ACC112 (cell line): ENCODE measurements at regions not wholly inside any gene's neighbourhood (a gene's known extent, or its start where the extent isn't known, plus 50 kb on each side); places are given as distances from the start of the nearest gene placed in this dataset.

Source experiments
- H2AFZ ChIP-seq: fragments of 200-600 bp; sonication (generic); one replicate; pipeline ENCODE4 v1.6.0; 2017; ENCODE audit warnings: antibody characterized with exemption, low read length; ENCODE audit not compliant: unreplicated experiment
- H3K27ac ChIP-seq: fragments of 200-600 bp; sonication (generic); 2 replicates; pipeline ENCODE4 v1.5.1; 2014; ENCODE audit warnings: low read depth, mild to moderate bottlenecking, antibody characterized with exemption, low read length, moderate library complexity
- H3K27me3 ChIP-seq: fragments of 200-600 bp; sonication (generic); 2 replicates; pipeline ENCODE4 v1.6.1; 2014; ENCODE audit warnings: mild to moderate bottlenecking, antibody characterized with exemption, low read length, moderate library complexity, mixed read lengths; ENCODE audit not compliant: insufficient read depth
- H3K36me3 ChIP-seq: fragments of 200-600 bp; sonication (generic); 2 replicates; pipeline ENCODE4 v1.6.1; 2016; ENCODE audit warnings: mild to moderate bottlenecking, antibody characterized with exemption, low read length, moderate library complexity, mixed read lengths; ENCODE audit not compliant: insufficient read depth
- H3K4me1 ChIP-seq: fragments of 200-600 bp; sonication (generic); one replicate; pipeline ENCODE4 v1.6.1; 2016; ENCODE audit warnings: low read length, mixed read lengths; ENCODE audit not compliant: insufficient read depth, unreplicated experiment, control insufficient read depth
- H3K4me3 ChIP-seq: fragments of 200-600 bp; sonication (generic); 2 replicates; pipeline ENCODE4 v1.5.1; 2014; ENCODE audit warnings: mild to moderate bottlenecking, low read depth, low read length
- H3K79me2 ChIP-seq: fragments of 200-600 bp; sonication (generic); one replicate; pipeline ENCODE4 v1.6.0; 2016; ENCODE audit warnings: low read length; ENCODE audit not compliant: control insufficient read depth, unreplicated experiment, insufficient read depth

- Histone ChIP-seq H3K79me2 (no peaks in the 10 kb centered on the region), H2AFZ (no peak overlapping the region), H3K27me3 (no peaks in the 10 kb centered on the region), H3K4me3 (no peak overlapping the region), H3K4me1 (peaks cover 13% of the 10 kb centered on the region), H3K36me3 (no peaks in the 10 kb centered on the region), H3K27ac (no peak overlapping the region)
These were observed 146.4 kb upstream of the COL11A1 start for GRCh38 chr1:103254691-103255090.

GRCh38 chr1:103250441-103250861 is 142.1 kb upstream of the COL11A1 start:
- Histone ChIP-seq H3K27ac (no peak overlapping the region), H3K4me3 (no peak overlapping the region), H3K36me3 (no peaks in the 10 kb centered on the region), H3K79me2 (no peaks in the 10 kb centered on the region), H3K27me3 (no peaks in the 10 kb centered on the region), H2AFZ (peak overlapping the region; percentile 80), H3K4me1 (no peaks in the 10 kb centered on the region)

DNA sequence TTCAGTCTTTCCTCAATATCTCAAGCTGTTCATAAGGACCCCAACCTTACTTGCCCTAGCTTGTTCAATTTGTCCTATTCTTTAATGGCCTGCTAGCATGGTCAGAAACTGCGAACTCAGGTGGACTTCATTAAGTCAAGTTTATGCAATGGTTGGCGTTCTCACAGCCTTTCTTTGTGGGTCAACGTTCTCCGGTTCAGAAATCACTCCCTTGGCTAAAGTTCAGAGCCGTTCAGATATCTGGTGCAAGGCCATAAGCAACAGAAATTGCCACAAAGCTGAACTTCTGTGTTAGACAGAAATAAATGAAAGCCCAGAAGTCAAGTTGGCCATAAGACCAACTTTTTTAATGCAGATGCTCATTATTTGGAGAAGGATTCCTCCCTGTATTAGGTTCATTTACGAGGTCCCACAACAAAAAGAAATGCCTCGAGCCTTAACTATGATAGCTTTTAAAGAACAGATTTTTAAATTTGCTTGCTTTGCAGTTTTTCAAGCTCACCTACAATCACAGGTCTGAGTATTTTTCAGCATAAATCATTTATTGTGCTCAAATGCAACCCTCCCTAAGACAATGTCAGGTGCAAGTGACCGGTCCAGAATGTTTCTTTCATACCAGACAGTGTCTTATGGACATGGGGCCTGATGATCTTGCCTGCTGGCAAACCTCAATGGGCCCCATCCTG is 140.2 kb upstream of the COL11A1 start:
- Histone ChIP-seq H3K27ac (no peak overlapping the region), H2AFZ (no peak overlapping the region), H3K27me3 (no peaks in the 10 kb centered on the region), H3K4me1 (no peaks in the 10 kb centered on the region), H3K79me2 (no peaks in the 10 kb centered on the region), H3K36me3 (no peaks in the 10 kb centered on the region), H3K4me3 (no peak overlapping the region)

GRCh38 chr1:103247517-103247916 is 139.2 kb upstream of the COL11A1 start:
- Histone ChIP-seq H3K27ac (no peak overlapping the region), H3K4me3 (no peak overlapping the region), H3K4me1 (no peaks in the 10 kb centered on the region), H3K36me3 (no peaks in the 10 kb centered on the region), H3K79me2 (no peaks in the 10 kb centered on the region), H2AFZ (no peak overlapping the region), H3K27me3 (no peaks in the 10 kb centered on the region)

- no peak overlapping the region for H3K27ac ChIP-seq
- H3K4me1 ChIP-seq = no peaks in the 10 kb centered on the region
- H3K79me2 ChIP-seq = no peaks in the 10 kb centered on the region
- no peak overlapping the region for H3K4me3 ChIP-seq
- H2AFZ ChIP-seq = no peak overlapping the region
- no peaks in the 10 kb centered on the region for H3K36me3 ChIP-seq
- no peaks in the 10 kb centered on the region for H3K27me3 ChIP-seq
These were observed 135.2 kb upstream of the COL11A1 start for GRCh38 chr1:103243481-103243880.

- Histone ChIP-seq H3K27me3 (no peaks in the 10 kb centered on the region), H3K36me3 (no peaks in the 10 kb centered on the region), H3K79me2 (no peaks in the 10 kb centered on the region), H3K27ac (no peak overlapping the region), H3K4me3 (no peak overlapping the region), H3K4me1 (no peaks in the 10 kb centered on the region), H2AFZ (no peak overlapping the region)
These were observed 130.7 kb upstream of the COL11A1 start for GRCh38 chr1:103239034-103239433.

GRCh38 chr1:103230061-103230460 is 121.7 kb upstream of the COL11A1 start:
- no peak overlapping the region for H2AFZ ChIP-seq

GRCh38 chr1:103220631-103221041 is 112.3 kb upstream of the COL11A1 start:
- H3K4me3 ChIP-seq = no peak overlapping the region

More at GRCh38 chr1:103230061-103230460, 121.7 kb upstream of the COL11A1 start:
- Histone ChIP-seq H3K36me3 (no peaks in the 10 kb centered on the region), H3K79me2 (no peaks in the 10 kb centered on the region), H3K4me1 (no peaks in the 10 kb centered on the region), H3K27me3 (no peaks in the 10 kb centered on the region), H3K4me3 (no peak overlapping the region), H3K27ac (no peak overlapping the region)

GRCh38 chr1:103218821-103219220 is 110.5 kb upstream of the COL11A1 start:
- Histone ChIP-seq H2AFZ (no peak overlapping the region), H3K79me2 (no peaks in the 10 kb centered on the region), H3K4me3 (no peak overlapping the region), H3K27me3 (no peaks in the 10 kb centered on the region), H3K27ac (no peak overlapping the region), H3K4me1 (no peaks in the 10 kb centered on the region), H3K36me3 (no peaks in the 10 kb centered on the region)

More at GRCh38 chr1:103220631-103221041, 112.3 kb upstream of the COL11A1 start:
- no peaks in the 10 kb centered on the region for H3K4me1 ChIP-seq
- no peaks in the 10 kb centered on the region for H3K27me3 ChIP-seq
- H3K27ac ChIP-seq = no peak overlapping the region
- H3K36me3 ChIP-seq = no peaks in the 10 kb centered on the region
- peak overlapping the region; percentile 17 for H2AFZ ChIP-seq
- no peaks in the 10 kb centered on the region for H3K79me2 ChIP-seq

DNA sequence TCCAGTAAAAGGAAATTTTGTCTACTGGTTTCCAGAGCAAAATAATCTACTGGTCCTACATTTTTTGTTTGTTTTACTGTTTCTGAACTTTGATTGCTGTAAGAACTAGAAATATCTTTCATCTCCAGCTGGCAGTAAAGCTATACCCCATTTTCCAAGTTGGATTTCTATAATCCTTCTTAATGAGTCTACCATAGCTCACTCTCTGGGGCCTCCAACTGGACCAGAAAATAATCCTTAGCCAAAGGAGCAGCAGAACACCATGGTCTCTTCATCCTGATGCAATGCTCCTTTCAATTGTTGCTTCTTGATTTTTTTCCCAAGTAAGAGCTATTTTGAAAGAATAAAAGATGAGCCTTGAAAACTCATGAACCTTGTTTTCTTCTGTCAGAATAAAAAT is 110.0 kb upstream of the COL11A1 start:
- no peaks in the 10 kb centered on the region for H3K79me2 ChIP-seq
- H2AFZ ChIP-seq = no peak overlapping the region
- H3K4me3 ChIP-seq = no peak overlapping the region

DNA sequence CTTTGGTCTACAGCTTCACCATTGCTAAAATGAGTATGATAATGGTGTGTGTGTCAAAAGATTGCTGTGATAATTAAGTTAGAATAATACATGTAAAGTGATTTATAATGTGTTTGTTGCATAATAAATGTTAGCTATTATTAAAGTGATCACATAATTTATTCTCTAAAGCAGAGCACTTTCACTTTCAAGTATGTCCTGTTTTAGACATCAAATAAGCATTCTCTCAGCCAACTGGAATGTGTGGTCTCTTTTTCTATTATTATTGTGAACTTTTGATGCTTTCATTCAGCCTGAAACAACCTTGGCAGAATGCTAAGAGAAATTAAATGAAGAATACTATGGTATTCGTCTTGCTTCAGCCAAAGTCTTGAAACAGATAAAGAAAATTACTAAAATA is 102.8 kb upstream of the COL11A1 start:
- Histone ChIP-seq H3K27me3 (no peaks in the 10 kb centered on the region), H3K79me2 (no peaks in the 10 kb centered on the region), H3K36me3 (no peaks in the 10 kb centered on the region), H2AFZ (no peak overlapping the region), H3K4me1 (peaks cover 3% of the 10 kb centered on the region), H3K4me3 (0 out of 2 replicates have a peak overlapping the region, but pooled peaks have one; percentile 8), H3K27ac (no peak overlapping the region)

More for the DNA sequence above, 110.0 kb upstream of the COL11A1 start:
- H3K4me1 ChIP-seq = no peaks in the 10 kb centered on the region
- H3K36me3 ChIP-seq = no peaks in the 10 kb centered on the region
- no peak overlapping the region for H3K27ac ChIP-seq
- no peaks in the 10 kb centered on the region for H3K27me3 ChIP-seq
